Fibroblast of lung (primary cell): ENCODE measurements at regions not wholly inside any gene's neighbourhood (a gene's known extent, or its start where the extent isn't known, plus 50 kb on each side); places are given as distances from the start of the nearest gene placed in this dataset.

Experiments
- DNase-seq, 2 donors: peaks; one replicate each; pipeline versions ENCODE4 v3.0.0 to v3.0.0-alpha.2; 2010; ENCODE audit warnings: low read depth in 2 of 2
- H2AFZ ChIP-seq: 2 replicates; pipeline ENCODE4 v1.5.1; 2012; ENCODE audit warnings: low read length, control low read depth, inconsistent platforms
- H3K27ac ChIP-seq: 2 replicates; pipeline ENCODE4 v1.5.1; 2011; ENCODE audit warnings: low read length, control low read depth; ENCODE audit not compliant: insufficient read depth
- H3K27me3 ChIP-seq: 2 replicates; pipeline ENCODE4 v1.5.1; 2011; ENCODE audit warnings: mild to moderate bottlenecking, low read length; ENCODE audit not compliant: control insufficient read depth, insufficient read depth
- H3K36me3 ChIP-seq: 2 replicates; pipeline ENCODE4 v1.5.1; 2011; ENCODE audit warnings: low read length; ENCODE audit not compliant: control insufficient read depth, insufficient read depth
- H3K4me1 ChIP-seq: 2 replicates; pipeline ENCODE4 v1.5.1; 2011; ENCODE audit warnings: low read length; ENCODE audit not compliant: control insufficient read depth, insufficient read depth; ENCODE audit errors: extremely low read depth
- H3K4me2 ChIP-seq: 2 replicates; pipeline ENCODE4 v1.5.1; 2011; ENCODE audit warnings: low read length, control low read depth; ENCODE audit not compliant: insufficient read depth; ENCODE audit errors: extremely low read depth
- H3K4me3 ChIP-seq, 4 experiments: fragments of 200-600 bp in 1 of 4; sonication (generic) in 1 of 4; replicated peaks in 1 of 4; 2 replicates each; pipeline ENCODE4 v1.5.1; 2011 to 2016; ENCODE audit warnings: low read length in 4 of 4, low read depth in 3 of 4, mild to moderate bottlenecking in 3 of 4, control low read depth in 2 of 4, inconsistent platforms in 1 of 4, mixed read lengths in 1 of 4; ENCODE audit not compliant: insufficient read depth in 1 of 4; ENCODE audit errors: control extremely low read depth in 1 of 4
- H3K79me2 ChIP-seq: 2 replicates; pipeline ENCODE4 v1.5.1; 2012; ENCODE audit warnings: mild to moderate bottlenecking, low read length, inconsistent platforms; ENCODE audit not compliant: control insufficient read depth, insufficient read depth
- H3K9ac ChIP-seq: 2 replicates; pipeline ENCODE4 v1.5.1; 2011; ENCODE audit warnings: mild to moderate bottlenecking, low read length, control low read depth; ENCODE audit not compliant: insufficient read depth
- H3K9me3 ChIP-seq: 2 replicates; pipeline ENCODE4 v1.5.1; 2012; ENCODE audit warnings: low read depth, low read length; ENCODE audit not compliant: control insufficient read depth, insufficient read depth
- H4K20me1 ChIP-seq: 2 replicates; pipeline ENCODE4 v1.5.1; 2011; ENCODE audit warnings: low read length; ENCODE audit not compliant: control insufficient read depth, insufficient read depth; ENCODE audit errors: extremely low read depth
- EZH2 ChIP-seq: IDR thresholded peaks from 2 replicates; pipeline ENCODE4 v1.5.1; 2012; ENCODE audit warnings: low read length, control low read depth, mild to moderate bottlenecking; ENCODE audit errors: missing control alignments
- TF ChIP-seq, protein P1 (sequence below), 2 donors: IDR thresholded peaks in 1 of 2; conservative IDR thresholded peaks in 1 of 2; 1 replicate in 1 of 2; 2 replicates in 1 of 2; pipeline ENCODE4 v1.5.1; 2011 to 2012; ENCODE audit warnings: low read length in 2 of 2, control low read depth in 1 of 2, inconsistent platforms in 1 of 2, low read depth in 1 of 2, mild to moderate bottlenecking in 1 of 2

DNA sequence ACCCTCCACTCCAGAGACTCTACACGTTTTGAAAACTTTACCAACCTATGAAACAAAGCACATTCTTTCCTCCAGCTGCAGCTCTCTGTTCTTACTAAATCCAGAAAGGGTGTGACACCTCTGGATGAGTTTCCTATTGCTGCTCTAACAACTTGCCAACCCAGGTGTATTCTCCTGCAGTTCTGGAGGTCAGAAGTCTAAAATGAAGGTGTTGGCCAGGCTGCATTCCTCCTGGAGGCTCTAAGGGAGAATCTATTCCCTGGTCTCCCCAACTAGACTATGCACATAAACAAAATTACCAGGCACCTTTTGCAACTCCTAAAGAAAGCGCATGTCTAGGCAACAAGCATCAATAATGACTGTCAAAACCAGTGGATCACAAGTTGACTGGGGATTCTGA, 128.8 kb downstream of the NUFIP1 start:
- Histone ChIP-seq H3K9me3 (no peaks in the 10 kb centered on the region), H3K9ac (no peak overlapping the region), H3K27me3 (no peaks in the 10 kb centered on the region), H3K27ac (no peak overlapping the region), H4K20me1 (no peaks in the 10 kb centered on the region), H3K36me3 (no peaks in the 10 kb centered on the region), H3K4me2 (no peak overlapping the region), H3K4me3 (no peak overlapping the region), H2AFZ (no peak overlapping the region), H3K4me1 (no peaks in the 10 kb centered on the region), H3K79me2 (no peaks in the 10 kb centered on the region)
- DNase-seq = no peak
- TF ChIP-seq, protein P1, sequence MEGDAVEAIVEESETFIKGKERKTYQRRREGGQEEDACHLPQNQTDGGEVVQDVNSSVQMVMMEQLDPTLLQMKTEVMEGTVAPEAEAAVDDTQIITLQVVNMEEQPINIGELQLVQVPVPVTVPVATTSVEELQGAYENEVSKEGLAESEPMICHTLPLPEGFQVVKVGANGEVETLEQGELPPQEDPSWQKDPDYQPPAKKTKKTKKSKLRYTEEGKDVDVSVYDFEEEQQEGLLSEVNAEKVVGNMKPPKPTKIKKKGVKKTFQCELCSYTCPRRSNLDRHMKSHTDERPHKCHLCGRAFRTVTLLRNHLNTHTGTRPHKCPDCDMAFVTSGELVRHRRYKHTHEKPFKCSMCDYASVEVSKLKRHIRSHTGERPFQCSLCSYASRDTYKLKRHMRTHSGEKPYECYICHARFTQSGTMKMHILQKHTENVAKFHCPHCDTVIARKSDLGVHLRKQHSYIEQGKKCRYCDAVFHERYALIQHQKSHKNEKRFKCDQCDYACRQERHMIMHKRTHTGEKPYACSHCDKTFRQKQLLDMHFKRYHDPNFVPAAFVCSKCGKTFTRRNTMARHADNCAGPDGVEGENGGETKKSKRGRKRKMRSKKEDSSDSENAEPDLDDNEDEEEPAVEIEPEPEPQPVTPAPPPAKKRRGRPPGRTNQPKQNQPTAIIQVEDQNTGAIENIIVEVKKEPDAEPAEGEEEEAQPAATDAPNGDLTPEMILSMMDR (conservative IDR thresholded peaks at IDR 0.05 in 1 of 2, IDR thresholded peaks at IDR 0.05 in 1 of 2; ENCODE audit: low read depth in 1 of 2, low read length in 2 of 2) = no peak
- TF ChIP-seq EZH2 = no peak

GRCh38 chr13:44857736-44858135, 131.5 kb downstream of the NUFIP1 start:
- TF ChIP-seq, protein P1 (conservative IDR thresholded peaks at IDR 0.05 in 1 of 2, IDR thresholded peaks at IDR 0.05 in 1 of 2; ENCODE audit: low read depth in 1 of 2, low read length in 2 of 2) = no peak
- no peak for TF ChIP-seq EZH2
- Histone ChIP-seq H3K79me2 (no peaks in the 10 kb centered on the region), H3K9me3 (no peaks in the 10 kb centered on the region), H3K27ac (no peak overlapping the region), H3K4me2 (no peak overlapping the region), H2AFZ (no peak overlapping the region), H3K4me3 (no peak overlapping the region), H4K20me1 (no peaks in the 10 kb centered on the region), H3K9ac (no peak overlapping the region), H3K27me3 (no peaks in the 10 kb centered on the region), H3K36me3 (no peaks in the 10 kb centered on the region), H3K4me1 (no peaks in the 10 kb centered on the region)
- DNase-seq = no peak

GRCh38 chr13:44857061-44857460, 132.2 kb downstream of the NUFIP1 start:
- no peak overlapping the region for H3K27ac ChIP-seq
- no peaks in the 10 kb centered on the region for H4K20me1 ChIP-seq
- H3K9me3 ChIP-seq = no peaks in the 10 kb centered on the region
- no peaks in the 10 kb centered on the region for H3K79me2 ChIP-seq
- no peak overlapping the region for H2AFZ ChIP-seq
- H3K27me3 ChIP-seq = no peaks in the 10 kb centered on the region
- no peaks in the 10 kb centered on the region for H3K4me1 ChIP-seq
- no peak for DNase-seq
- H3K9ac ChIP-seq = no peak overlapping the region
- no peaks in the 10 kb centered on the region for H3K36me3 ChIP-seq
- TF ChIP-seq, protein P1 (conservative IDR thresholded peaks at IDR 0.05 in 1 of 2, IDR thresholded peaks at IDR 0.05 in 1 of 2; ENCODE audit: low read depth in 1 of 2, low read length in 2 of 2) = no peak
- H3K4me3 ChIP-seq = no peak overlapping the region
- no peak overlapping the region for H3K4me2 ChIP-seq
